HCT116 (cell line): ENCODE measurements at regions not wholly inside any gene's neighbourhood (a gene's known extent, or its start where the extent isn't known, plus 50 kb on each side); places are given as distances from the start of the nearest gene placed in this dataset.

Source experiments
- ATAC-seq: fragments of 200-7000 bp; cut with Tn5 transposase; 2 replicates; pipeline ENCODE4 v1.9.1; 2020; ENCODE audit warnings: mild to moderate bottlenecking, moderate library complexity
- BruUV-seq: library from RNA; stranded (reverse); fragments of 400-500 nt; replicated peaks from 2 replicates; lab custom pipeline; 2021; lab: Mats Ljungman, UMichigan
- CTCF ChIA-PET: fragments of 300-600 bp; sonication (Branson Sonifier 250); formaldehyde crosslinking; loops from one replicate; lab custom pipeline; 2021; ENCODE audit warnings: antibody characterized with exemption; lab: Charles Lee
- POLR2A ChIA-PET: fragments of 300-600, 350-600 bp; sonication (Branson Sonifier 250); formaldehyde crosslinking; loops from one replicate; lab custom pipeline; 2021; ENCODE audit warnings: antibody characterized with exemption; lab: Charles Lee
- RAD21 ChIA-PET, 2 experiments: fragments of 300-600 bp; sonication (Branson Sonifier 250); formaldehyde crosslinking; loops; one replicate each; lab custom pipeline; 2023; ENCODE audit warnings: low total read pairs in 2 of 2; ENCODE audit not compliant: uncharacterized antibody in 2 of 2, unreplicated experiment in 2 of 2, low non-redundant PET in 1 of 2; lab: Charles Lee
- DNase-seq: peaks from one replicate; pipeline ENCODE4 v3.0.0-alpha.2; 2010; ENCODE audit warnings: low read depth, low spot score
- H2AFZ ChIP-seq: fragments of 200-600 bp; shearing (Covaris generic), sonication (generic); 2 replicates; pipeline ENCODE4 v1.6.1; 2017; ENCODE audit warnings: low read depth, mixed run types, mixed read lengths, antibody characterized with exemption, low read length; ENCODE audit not compliant: poor library complexity, severe bottlenecking
- H3K27ac ChIP-seq: 2 replicates; pipeline ENCODE4 v1.5.1; 2012; ENCODE audit warnings: low read depth, low read length
- H3K27me3 ChIP-seq: fragments of 200-600 bp; sonication (generic); 2 replicates; pipeline ENCODE4 v1.6.1; 2016; ENCODE audit warnings: mixed run types, low read length, mixed read lengths; ENCODE audit not compliant: insufficient read depth
- H3K36me3 ChIP-seq, 2 experiments: fragments of 200-500 bp in 1 of 2; fragments of 200-600 bp in 1 of 2; sonication (Bioruptor generic) in 1 of 2; sonication (generic) in 1 of 2; 2 replicates each; pipeline versions ENCODE4 v1.5.1 to v1.6.1; 2014 to 2016; ENCODE audit warnings: low read length in 2 of 2, inconsistent platforms in 1 of 2, mixed read lengths in 1 of 2, mixed run types in 1 of 2; ENCODE audit not compliant: insufficient read depth in 2 of 2, control insufficient read depth in 1 of 2
- H3K4me1 ChIP-seq, 2 experiments: fragments of 200-600 bp in 1 of 2; sonication (generic) in 1 of 2; 2 replicates each; pipeline versions ENCODE4 v1.5.1 to v1.6.1; 2012 to 2017; ENCODE audit warnings: low read length in 2 of 2, inconsistent platforms in 1 of 2, mild to moderate bottlenecking in 1 of 2, mixed read lengths in 1 of 2, mixed run types in 1 of 2, moderate library complexity in 1 of 2; ENCODE audit not compliant: insufficient read depth in 2 of 2, control insufficient read depth in 1 of 2
- H3K4me2 ChIP-seq: fragments of 200-600 bp; sonication (generic); 2 replicates; pipeline ENCODE4 v1.6.1; 2017; ENCODE audit warnings: mixed run types, low read length, mixed read lengths
- H3K4me3 ChIP-seq, 2 experiments: fragments of 200-600 bp in 1 of 2; sonication (generic) in 1 of 2; replicated peaks in 1 of 2; 2 replicates each; pipeline ENCODE4 v1.5.1; 2011 to 2016; ENCODE audit warnings: low read length in 2 of 2, control low read depth in 1 of 2, low read depth in 1 of 2, mild to moderate bottlenecking in 1 of 2, mixed read lengths in 1 of 2, mixed run types in 1 of 2
- H3K79me2 ChIP-seq: fragments of 200-600 bp; sonication (generic); 2 replicates; pipeline ENCODE4 v1.6.1; 2017; ENCODE audit warnings: mild to moderate bottlenecking, mixed run types, low read length, moderate library complexity, mixed read lengths; ENCODE audit not compliant: insufficient read depth
- H3K9ac ChIP-seq: fragments of 200-600 bp; sonication (generic); 2 replicates; pipeline ENCODE4 v1.6.1; 2016; ENCODE audit warnings: low read length, mixed read lengths
- H3K9me2 ChIP-seq: fragments of 200-600 bp; sonication (generic), shearing (Covaris generic); 2 replicates; pipeline ENCODE4 v1.6.1; 2017; ENCODE audit warnings: mixed run types, mild to moderate bottlenecking, moderate library complexity; ENCODE audit not compliant: insufficient read depth
- H3K9me3 ChIP-seq, 2 experiments: fragments of 200-500 bp in 1 of 2; fragments of 200-600 bp in 1 of 2; sonication (Bioruptor generic) in 1 of 2; sonication (generic) in 1 of 2; 2 replicates each; pipeline ENCODE4 v1.6.1; 2014 to 2017; ENCODE audit warnings: low read length in 2 of 2, mixed read lengths in 2 of 2, inconsistent platforms in 1 of 2, low read depth in 1 of 2, mild to moderate bottlenecking in 1 of 2, mixed run types in 1 of 2, moderate library complexity in 1 of 2; ENCODE audit not compliant: control insufficient read depth in 1 of 2, insufficient read depth in 1 of 2
- H4K20me1 ChIP-seq: fragments of 200-600 bp; sonication (generic), shearing (Covaris generic); 2 replicates; pipeline ENCODE4 v1.6.1; 2017; ENCODE audit warnings: mixed run types, mild to moderate bottlenecking, moderate library complexity; ENCODE audit not compliant: insufficient read depth
- CBX3 ChIP-seq: IDR thresholded peaks from 2 replicates; pipeline ENCODE4 v1.6.1; 2012; ENCODE audit warnings: low read depth
- CEBPB ChIP-seq: IDR thresholded peaks from 2 replicates; pipeline ENCODE4 v1.6.1; 2012; ENCODE audit warnings: low read depth
- EGR1 ChIP-seq: IDR thresholded peaks from 2 replicates; pipeline ENCODE4 v1.6.1; 2012; ENCODE audit warnings: low read depth
- ELF1 ChIP-seq: IDR thresholded peaks from 2 replicates; pipeline ENCODE4 v1.6.1; 2012; ENCODE audit warnings: low read depth, borderline replicate concordance
- EZH2 ChIP-seq: fragments of 200-600 bp; sonication (generic); IDR thresholded peaks from 2 replicates; pipeline ENCODE4 v1.6.1; 2017; ENCODE audit warnings: antibody characterized with exemption, mixed run types
- EZH2phosphoT487 ChIP-seq: fragments of 200-600 bp; IDR thresholded peaks from 2 replicates; pipeline ENCODE4 v1.6.1; 2018; ENCODE audit warnings: antibody characterized with exemption, borderline replicate concordance
- FOSL1 ChIP-seq: IDR thresholded peaks from 2 replicates; pipeline ENCODE4 v1.6.1; 2012; ENCODE audit warnings: low read depth
- JUND ChIP-seq: IDR thresholded peaks from 2 replicates; pipeline ENCODE4 v1.6.1; 2012
- MAX ChIP-seq: IDR thresholded peaks from 2 replicates; pipeline ENCODE4 v1.6.1; 2012
- POLR2A ChIP-seq: IDR thresholded peaks from 2 replicates; pipeline ENCODE4 v1.7.0; 2011; ENCODE audit warnings: borderline replicate concordance; ENCODE audit not compliant: insufficient read depth, insufficient read length; ENCODE audit errors: extremely low read depth
- RAD21 ChIP-seq: IDR thresholded peaks from 2 replicates; pipeline ENCODE4 v1.6.1; 2012; ENCODE audit warnings: low read depth, mild to moderate bottlenecking
- REST ChIP-seq: IDR thresholded peaks from 2 replicates; pipeline ENCODE4 v1.6.1; 2012; ENCODE audit warnings: low read depth
- SIN3A ChIP-seq: IDR thresholded peaks from 2 replicates; pipeline ENCODE4 v1.6.1; 2012; ENCODE audit warnings: low read depth
- SP1 ChIP-seq: IDR thresholded peaks from 2 replicates; pipeline ENCODE4 v1.6.1; 2012; ENCODE audit warnings: low read depth
- SRF ChIP-seq: IDR thresholded peaks from 2 replicates; pipeline ENCODE4 v1.6.1; 2012; ENCODE audit warnings: low read depth
- TCF7L2 ChIP-seq: IDR thresholded peaks from 2 replicates; pipeline ENCODE4 v1.7.0; 2011; ENCODE audit warnings: borderline replicate concordance, inconsistent platforms; ENCODE audit not compliant: insufficient read depth, insufficient read length; ENCODE audit errors: extremely low read depth
- YY1 ChIP-seq: IDR thresholded peaks from 2 replicates; pipeline ENCODE4 v1.6.1; 2011; ENCODE audit warnings: low read length, low read depth, moderate library complexity, mild to moderate bottlenecking; ENCODE audit not compliant: insufficient replicate concordance; ENCODE audit errors: extremely low read depth
- ZBTB33 ChIP-seq: IDR thresholded peaks from 2 replicates; pipeline ENCODE4 v1.6.1; 2011; ENCODE audit warnings: mild to moderate bottlenecking, low read length, moderate library complexity; ENCODE audit not compliant: insufficient replicate concordance; ENCODE audit errors: extremely low read depth
- ZNF274 ChIP-seq: fragments of 200-500 bp; sonication (Bioruptor generic); IDR thresholded peaks from 2 replicates; pipeline ENCODE4 v1.6.1; 2014; ENCODE audit warnings: mild to moderate bottlenecking, low read depth, low read length, inconsistent platforms
- intact Hi-C: fragments of 100-400 bp; cut with micrococcal nuclease; formaldehyde crosslinking; loops from 2 replicates; pipeline ENCODE4 v1.10.0; 2022
- TF ChIP-seq, protein P1 (sequence below), 3 experiments: fragments of 200-600 bp in 1 of 3; sonication (generic) in 1 of 3; IDR thresholded peaks in 2 of 3; conservative IDR thresholded peaks in 1 of 3; 2 replicates each; pipeline ENCODE4 v1.5.1; 2012 to 2017; ENCODE audit warnings: low read depth in 2 of 3, low read length in 2 of 3, antibody characterized with exemption in 1 of 3, borderline replicate concordance in 1 of 3, control low read depth in 1 of 3, mild to moderate bottlenecking in 1 of 3, mixed read lengths in 1 of 3, mixed run types in 1 of 3, moderate library complexity in 1 of 3; ENCODE audit not compliant: insufficient read depth in 1 of 3

DNA sequence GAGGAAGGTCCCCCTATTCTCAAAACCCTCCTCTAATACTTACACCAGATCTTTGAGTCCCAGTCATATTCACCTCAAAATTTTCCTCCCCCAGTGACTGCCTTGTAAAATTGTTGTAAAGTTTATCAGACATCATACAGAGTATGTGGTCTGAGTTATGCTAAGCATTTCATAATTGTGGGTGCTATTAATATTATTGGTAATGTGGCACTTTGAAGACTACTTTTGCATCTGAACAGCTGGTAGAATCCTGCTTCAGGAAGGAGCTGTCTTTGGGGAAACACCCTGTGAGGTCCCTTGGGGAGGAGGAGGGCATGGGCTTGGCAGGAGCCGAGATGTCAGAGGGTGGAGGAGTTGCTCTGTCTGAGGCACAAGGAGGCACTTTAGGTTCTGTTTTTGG, 164.9 kb upstream of the ZNF618 start:
- ATAC-seq (no peak), DNase-seq (no peak)
- Histone ChIP-seq H3K9me2 (no peaks in the 10 kb centered on the region), H3K79me2 (no peaks in the 10 kb centered on the region), H3K4me2 (no peak overlapping the region), H3K4me3 (no peak overlapping the region), H3K36me3 (no peaks in the 10 kb centered on the region), H3K9ac (no peak overlapping the region), H4K20me1 (no peaks in the 10 kb centered on the region), H3K4me1 (no peaks in the 10 kb centered on the region), H3K9me3 (peaks cover 0 to 8% of the 10 kb centered on the region in 2 experiments; a peak in 1 of 4 replicates), H3K27me3 (no peaks in the 10 kb centered on the region), H3K27ac (no peak overlapping the region), H2AFZ (no peak overlapping the region)
- ChIA-PET POLR2A (no interaction called here), RAD21 (no interaction called here), CTCF (no interaction called here)
- TF ChIP-seq TCF7L2 (no peak), EZH2phosphoT487 (no peak), SP1 (no peak), EGR1 (no peak), POLR2A (no peak), REST (no peak), RAD21 (no peak), ZNF274 (no peak), JUND (no peak), YY1 (no peak), CBX3 (no peak), FOSL1 (no peak), EZH2 (no peak), CEBPB (no peak), ZBTB33 (no peak), MAX (no peak), ELF1 (no peak), SRF (no peak), SIN3A (no peak)
- TF ChIP-seq, protein P1, sequence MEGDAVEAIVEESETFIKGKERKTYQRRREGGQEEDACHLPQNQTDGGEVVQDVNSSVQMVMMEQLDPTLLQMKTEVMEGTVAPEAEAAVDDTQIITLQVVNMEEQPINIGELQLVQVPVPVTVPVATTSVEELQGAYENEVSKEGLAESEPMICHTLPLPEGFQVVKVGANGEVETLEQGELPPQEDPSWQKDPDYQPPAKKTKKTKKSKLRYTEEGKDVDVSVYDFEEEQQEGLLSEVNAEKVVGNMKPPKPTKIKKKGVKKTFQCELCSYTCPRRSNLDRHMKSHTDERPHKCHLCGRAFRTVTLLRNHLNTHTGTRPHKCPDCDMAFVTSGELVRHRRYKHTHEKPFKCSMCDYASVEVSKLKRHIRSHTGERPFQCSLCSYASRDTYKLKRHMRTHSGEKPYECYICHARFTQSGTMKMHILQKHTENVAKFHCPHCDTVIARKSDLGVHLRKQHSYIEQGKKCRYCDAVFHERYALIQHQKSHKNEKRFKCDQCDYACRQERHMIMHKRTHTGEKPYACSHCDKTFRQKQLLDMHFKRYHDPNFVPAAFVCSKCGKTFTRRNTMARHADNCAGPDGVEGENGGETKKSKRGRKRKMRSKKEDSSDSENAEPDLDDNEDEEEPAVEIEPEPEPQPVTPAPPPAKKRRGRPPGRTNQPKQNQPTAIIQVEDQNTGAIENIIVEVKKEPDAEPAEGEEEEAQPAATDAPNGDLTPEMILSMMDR (IDR thresholded peaks at IDR 0.05 in 2 of 3, conservative IDR thresholded peaks at IDR 0.05 in 1 of 3; ENCODE audit: borderline replicate concordance in 1 of 3, insufficient read depth in 1 of 3, low read depth in 2 of 3, low read length in 2 of 3), result no peak
- BruUV-seq, result no TSS peak
- intact Hi-C loops, result no loop called here
